GM23248 (cell line): ENCODE measurements at regions not wholly inside any gene's neighbourhood (a gene's known extent, or its start where the extent isn't known, plus 50 kb on each side); places are given as distances from the start of the nearest gene placed in this dataset.

Source experiments
- EZH2 ChIP-seq: fragments of 200-600 bp; sonication (generic); IDR thresholded peaks from 2 replicates; pipeline ENCODE4 v1.6.1; 2018; ENCODE audit warnings: antibody characterized with exemption, mild to moderate bottlenecking; ENCODE audit not compliant: insufficient read depth, poor library complexity, severe bottlenecking
- EZH2phosphoT487 ChIP-seq: fragments of 200-600 bp; sonication (generic); IDR thresholded peaks from 2 replicates; pipeline ENCODE4 v1.6.1; 2018; ENCODE audit warnings: antibody characterized with exemption, moderate library complexity, mild to moderate bottlenecking, low read depth; ENCODE audit not compliant: insufficient read depth

DNA sequence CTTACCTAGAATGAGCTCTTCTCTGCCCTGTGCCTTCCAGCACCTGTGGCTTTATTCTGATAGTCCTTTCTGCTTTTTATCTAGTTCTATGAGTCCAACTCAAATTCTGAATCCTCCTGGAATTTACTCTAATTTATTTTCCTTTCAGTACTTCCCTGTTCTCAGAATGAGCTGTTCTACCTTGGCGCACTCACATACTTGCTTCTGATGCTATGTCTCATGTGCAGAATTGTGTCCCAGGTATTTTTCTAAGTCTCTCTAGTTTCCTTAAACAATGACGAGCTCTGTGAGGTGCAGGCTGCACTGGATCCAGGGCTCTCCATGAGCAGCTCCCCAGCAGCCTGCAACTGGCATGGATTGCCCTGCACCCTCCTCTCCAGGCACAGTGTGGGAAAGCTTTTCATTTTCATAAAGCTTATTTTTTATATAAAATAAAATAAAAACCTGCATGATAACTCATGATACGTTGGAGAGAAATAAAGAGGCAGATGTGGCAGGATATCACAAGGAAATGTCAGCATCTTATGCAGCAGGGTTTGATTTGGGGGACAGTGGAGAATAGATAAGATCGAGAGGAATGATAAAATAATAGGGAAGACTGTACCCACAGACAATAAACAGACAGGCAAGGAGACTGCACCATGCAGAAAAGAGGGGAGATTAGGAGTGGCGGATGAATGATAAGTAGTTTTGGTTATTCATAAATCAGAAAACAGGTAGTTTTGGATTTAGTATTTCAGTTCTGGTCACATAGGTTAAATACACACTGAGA, 258.2 kb upstream of the POM121L12 start:
- no peak for TF ChIP-seq EZH2
- no peak for TF ChIP-seq EZH2phosphoT487
